ENCODE measurements at regions not wholly inside any gene's neighbourhood (a gene's known extent, or its start where the extent isn't known, plus 50 kb on each side); places are given as distances from the start of the nearest gene placed in this dataset.

- TF ChIP-seq EP300 (IDR thresholded peaks at IDR 0.05) (no peak), POLR2AphosphoS5 (IDR thresholded peaks at IDR 0.05) (no peak), CTCF (IDR thresholded peaks at IDR 0.05) (no peak)
Measured at GRCh38 chr13:58235454-58235853, 603.9 kb downstream of the PCDH17 start.

All from sigmoid colon (tissue), 4 donors.